MM.1S (cell line): ENCODE measurements at regions not wholly inside any gene's neighbourhood (a gene's known extent, or its start where the extent isn't known, plus 50 kb on each side); places are given as distances from the start of the nearest gene placed in this dataset.

Experiments used
- DNase-seq: peaks from one replicate; pipeline ENCODE4 v3.0.0-alpha.2; 2015
- H2AFZ ChIP-seq: fragments of 300-600 bp; sonication (generic); 2 replicates; pipeline ENCODE4 v1.6.0; 2016; ENCODE audit warnings: antibody characterized with exemption, low read length
- H3F3A ChIP-seq: fragments of 300-600 bp; sonication (generic); 2 replicates; pipeline ENCODE4 v1.6.1; 2016; ENCODE audit warnings: mild to moderate bottlenecking, antibody characterized with exemption, low read length, moderate library complexity, mixed read lengths; ENCODE audit not compliant: insufficient read depth
- H3K27ac ChIP-seq: fragments of 300-600 bp; sonication (generic); 2 replicates; pipeline ENCODE4 v1.5.1; 2016; ENCODE audit warnings: mild to moderate bottlenecking, low read length
- H3K27me3 ChIP-seq: fragments of 300-600 bp; sonication (generic); replicated peaks from 2 replicates; pipeline ENCODE4 v1.6.0; 2016; ENCODE audit warnings: low read length; ENCODE audit not compliant: insufficient read depth
- H3K36me3 ChIP-seq: fragments of 300-600 bp; sonication (generic); replicated peaks from 2 replicates; pipeline ENCODE4 v1.6.1; 2016; ENCODE audit warnings: mild to moderate bottlenecking, low read length, mixed read lengths; ENCODE audit not compliant: insufficient read depth
- H3K4me1 ChIP-seq: fragments of 300-600 bp; sonication (generic); 2 replicates; pipeline ENCODE4 v1.6.1; 2016; ENCODE audit warnings: low read length, mixed read lengths
- H3K4me2 ChIP-seq: fragments of 300-600 bp; sonication (generic); 2 replicates; pipeline ENCODE4 v1.6.0; 2016; ENCODE audit warnings: low read depth, low read length
- H3K4me3 ChIP-seq: fragments of 300-600 bp; sonication (generic); 2 replicates; pipeline ENCODE4 v1.5.1; 2016; ENCODE audit warnings: low read length, mixed read lengths
- H3K79me2 ChIP-seq: fragments of 300-600 bp; sonication (generic); 2 replicates; pipeline ENCODE4 v1.6.1; 2016; ENCODE audit warnings: mixed run types, low read length, mixed read lengths
- H3K9ac ChIP-seq: fragments of 300-600 bp; sonication (generic); 2 replicates; pipeline ENCODE4 v1.6.1; 2016; ENCODE audit warnings: low read length, mixed read lengths
- H3K9me2 ChIP-seq: fragments of 300-600 bp; sonication (generic); replicated peaks from 2 replicates; pipeline ENCODE4 v1.6.1; 2016; ENCODE audit warnings: mild to moderate bottlenecking, low read length, mixed read lengths; ENCODE audit not compliant: insufficient read depth
- H3K9me3 ChIP-seq: fragments of 300-600 bp; sonication (generic); replicated peaks from 2 replicates; pipeline ENCODE4 v1.6.1; 2016; ENCODE audit warnings: mild to moderate bottlenecking, low read length, mixed read lengths; ENCODE audit not compliant: insufficient read depth
- H4K20me1 ChIP-seq: fragments of 300-600 bp; sonication (generic); 2 replicates; pipeline ENCODE4 v1.6.1; 2016; ENCODE audit warnings: mild to moderate bottlenecking, low read length, moderate library complexity, mixed read lengths; ENCODE audit not compliant: insufficient read depth
- EZH2 ChIP-seq: fragments of 300-600 bp; sonication (generic); optimal IDR thresholded peaks from 2 replicates; pipeline ENCODE3; 2017; ENCODE audit warnings: low read depth, mild to moderate bottlenecking, antibody characterized with exemption, low read length, mixed read lengths
- EZH2phosphoT487 ChIP-seq: fragments of 300-600 bp; sonication (generic); IDR thresholded peaks from 2 replicates; pipeline ENCODE4 v1.6.1; 2018; ENCODE audit warnings: antibody characterized with exemption, low read length
- TF ChIP-seq, protein P1 (sequence below): fragments of 300-600 bp; sonication (generic); IDR thresholded peaks from 2 replicates; pipeline ENCODE4 v1.5.1; 2016; ENCODE audit warnings: antibody characterized with exemption, low read length, mixed read lengths

DNA sequence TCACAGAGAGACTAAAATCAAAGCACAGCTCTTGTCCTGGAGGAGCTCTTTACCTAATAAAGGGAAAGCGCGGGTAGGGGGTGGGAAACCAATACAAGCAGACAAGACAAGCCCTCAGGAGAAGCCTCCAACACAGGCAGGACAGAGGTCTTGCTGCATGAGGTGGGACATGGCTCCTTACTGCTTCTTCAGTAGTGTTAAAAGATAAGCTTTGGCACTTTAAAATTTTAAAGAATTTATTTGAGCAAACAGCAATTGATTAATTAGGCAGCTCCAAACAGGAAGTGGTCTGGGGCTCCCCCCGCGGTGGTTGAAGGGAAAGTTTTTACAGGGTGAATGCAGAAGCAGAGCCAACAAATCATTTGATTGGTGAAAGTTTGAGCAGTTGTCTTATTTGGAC is 50.3 kb upstream of the MACC1 start:
- Histone ChIP-seq H3K4me2 (no peak overlapping the region), H3K4me3 (no peak overlapping the region), H3K27me3 (no peaks in the 10 kb centered on the region), H3K9me3 (no peaks in the 10 kb centered on the region), H2AFZ (no peak overlapping the region), H3K9ac (no peak overlapping the region), H3K36me3 (no peaks in the 10 kb centered on the region), H4K20me1 (no peaks in the 10 kb centered on the region), H3K4me1 (peaks cover 25% of the 10 kb centered on the region), H3K79me2 (no peaks in the 10 kb centered on the region), H3K9me2 (no peaks in the 10 kb centered on the region), H3F3A (no peaks in the 10 kb centered on the region; the same call in 1 of the 2 replicates), H3K27ac (no peak overlapping the region)
- TF ChIP-seq, protein P1, sequence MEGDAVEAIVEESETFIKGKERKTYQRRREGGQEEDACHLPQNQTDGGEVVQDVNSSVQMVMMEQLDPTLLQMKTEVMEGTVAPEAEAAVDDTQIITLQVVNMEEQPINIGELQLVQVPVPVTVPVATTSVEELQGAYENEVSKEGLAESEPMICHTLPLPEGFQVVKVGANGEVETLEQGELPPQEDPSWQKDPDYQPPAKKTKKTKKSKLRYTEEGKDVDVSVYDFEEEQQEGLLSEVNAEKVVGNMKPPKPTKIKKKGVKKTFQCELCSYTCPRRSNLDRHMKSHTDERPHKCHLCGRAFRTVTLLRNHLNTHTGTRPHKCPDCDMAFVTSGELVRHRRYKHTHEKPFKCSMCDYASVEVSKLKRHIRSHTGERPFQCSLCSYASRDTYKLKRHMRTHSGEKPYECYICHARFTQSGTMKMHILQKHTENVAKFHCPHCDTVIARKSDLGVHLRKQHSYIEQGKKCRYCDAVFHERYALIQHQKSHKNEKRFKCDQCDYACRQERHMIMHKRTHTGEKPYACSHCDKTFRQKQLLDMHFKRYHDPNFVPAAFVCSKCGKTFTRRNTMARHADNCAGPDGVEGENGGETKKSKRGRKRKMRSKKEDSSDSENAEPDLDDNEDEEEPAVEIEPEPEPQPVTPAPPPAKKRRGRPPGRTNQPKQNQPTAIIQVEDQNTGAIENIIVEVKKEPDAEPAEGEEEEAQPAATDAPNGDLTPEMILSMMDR = no peak
- no peak for TF ChIP-seq EZH2phosphoT487
- TF ChIP-seq EZH2 = no peak
- no peak for DNase-seq

DNA sequence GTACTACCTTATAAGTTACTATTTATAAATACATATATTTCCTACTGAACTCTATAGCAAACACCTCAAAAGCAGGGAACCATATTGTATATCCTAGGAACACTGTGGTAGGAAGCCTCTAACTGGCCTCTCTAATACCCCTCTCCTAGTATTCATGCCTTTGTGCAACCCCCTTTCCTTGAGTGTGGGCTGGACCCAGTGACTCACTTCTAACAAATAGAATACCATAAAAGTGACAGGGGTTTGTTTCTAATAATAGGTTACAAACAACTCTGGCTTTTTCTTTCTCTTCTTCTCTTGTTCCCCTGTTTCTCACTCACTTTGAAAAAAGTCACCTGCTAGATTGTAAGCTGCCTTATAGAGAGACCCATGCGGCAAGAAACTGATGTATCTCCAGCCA is 51.6 kb upstream of the MACC1 start:
- DNase-seq = no peak
- no peaks in the 10 kb centered on the region for H4K20me1 ChIP-seq

DNA sequence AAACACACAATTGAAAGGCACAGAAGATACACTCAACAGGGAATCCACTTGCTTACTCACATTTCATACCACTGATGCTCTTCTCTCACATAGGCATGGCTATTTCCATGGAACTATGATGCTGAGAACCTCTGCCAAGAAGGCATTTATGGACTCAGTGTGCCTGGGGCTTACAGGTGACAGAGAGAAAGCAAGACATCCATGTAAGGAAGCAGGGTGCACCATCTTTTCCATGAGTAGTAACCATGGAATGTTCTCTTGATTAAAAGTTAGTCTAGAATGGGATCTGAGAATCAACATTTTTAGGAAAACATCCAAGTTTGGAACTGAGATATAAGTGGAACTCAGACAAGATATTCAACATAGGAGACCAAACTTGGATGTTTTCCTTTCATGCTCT is 52.5 kb upstream of the MACC1 start:
- H3K27me3 ChIP-seq = no peaks in the 10 kb centered on the region
- no peaks in the 10 kb centered on the region for H4K20me1 ChIP-seq
- peaks cover 25% of the 10 kb centered on the region for H3K4me1 ChIP-seq
- no peak overlapping the region for H2AFZ ChIP-seq
- H3K4me3 ChIP-seq = no peak overlapping the region
- H3K9me2 ChIP-seq = no peaks in the 10 kb centered on the region
- H3K27ac ChIP-seq = no peak overlapping the region
- no peaks in the 10 kb centered on the region; the same call in 1 of the 2 replicates for H3F3A ChIP-seq
- H3K4me2 ChIP-seq = no peak overlapping the region
- no peaks in the 10 kb centered on the region for H3K9me3 ChIP-seq
- H3K79me2 ChIP-seq = no peaks in the 10 kb centered on the region
- no peak for DNase-seq
- no peak overlapping the region for H3K9ac ChIP-seq
- TF ChIP-seq, protein P1 = no peak
- TF ChIP-seq EZH2phosphoT487 = no peak
- TF ChIP-seq EZH2 = no peak
- no peaks in the 10 kb centered on the region for H3K36me3 ChIP-seq

More for the DNA sequence above, 51.6 kb upstream of the MACC1 start:
- Histone ChIP-seq H3K9ac (no peak overlapping the region), H3F3A (no peaks in the 10 kb centered on the region; the same call in 1 of the 2 replicates), H3K9me2 (no peaks in the 10 kb centered on the region), H3K4me3 (no peak overlapping the region), H3K4me1 (peaks cover 25% of the 10 kb centered on the region), H3K36me3 (no peaks in the 10 kb centered on the region), H3K9me3 (no peaks in the 10 kb centered on the region), H3K4me2 (no peak overlapping the region), H3K79me2 (no peaks in the 10 kb centered on the region), H3K27ac (no peak overlapping the region), H2AFZ (no peak overlapping the region), H3K27me3 (no peaks in the 10 kb centered on the region)
- TF ChIP-seq, protein P1 = no peak
- no peak for TF ChIP-seq EZH2
- no peak for TF ChIP-seq EZH2phosphoT487
